ENCODE measurements at regions not wholly inside any gene's neighbourhood (a gene's known extent, or its start where the extent isn't known, plus 50 kb on each side); places are given as distances from the start of the nearest gene placed in this dataset.
"Not testable (repeated sequence)": the region's sequence is repeated elsewhere in the genome, so short reads cannot be mapped to it uniquely, and the experiment has no call there.

DNA sequence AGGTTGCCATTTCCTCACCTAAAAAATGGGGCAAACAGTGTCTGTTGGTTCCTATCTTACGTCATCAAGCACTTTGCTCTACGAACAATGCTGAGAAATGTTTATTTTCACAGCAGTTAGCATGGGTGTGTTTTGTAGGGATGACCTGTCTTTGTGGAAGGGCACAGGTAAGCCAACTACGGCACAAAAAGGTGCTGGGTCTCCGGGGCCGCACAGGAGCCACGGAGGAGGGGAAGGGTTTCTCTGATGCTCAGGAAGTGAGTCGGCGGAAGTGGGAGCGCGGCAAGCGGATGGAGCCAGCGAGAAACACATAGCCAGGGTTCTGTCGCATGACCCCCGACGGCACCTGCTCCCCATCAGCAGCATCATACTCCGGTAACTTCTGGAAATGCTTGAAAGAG, 65.6 kb upstream of the TCL1B start:
- Mint-ChIP-seq H3K27me3 (ENCODE audit: unreplicated experiment) (peaks cover 7% of the 10 kb centered on the region), H3K9me3 (ENCODE audit: unreplicated experiment) (peaks cover 1% of the 10 kb centered on the region), H3K4me1 (ENCODE audit: low read depth, unreplicated experiment) (peaks cover 1% of the 10 kb centered on the region), H3K27ac (ENCODE audit: unreplicated experiment) (no peak overlapping the region), H3K4me3 (ENCODE audit: unreplicated experiment) (no peak overlapping the region), H3K36me3 (ENCODE audit: unreplicated experiment) (no peaks in the 10 kb centered on the region)
- TF ChIP-seq, protein P1, sequence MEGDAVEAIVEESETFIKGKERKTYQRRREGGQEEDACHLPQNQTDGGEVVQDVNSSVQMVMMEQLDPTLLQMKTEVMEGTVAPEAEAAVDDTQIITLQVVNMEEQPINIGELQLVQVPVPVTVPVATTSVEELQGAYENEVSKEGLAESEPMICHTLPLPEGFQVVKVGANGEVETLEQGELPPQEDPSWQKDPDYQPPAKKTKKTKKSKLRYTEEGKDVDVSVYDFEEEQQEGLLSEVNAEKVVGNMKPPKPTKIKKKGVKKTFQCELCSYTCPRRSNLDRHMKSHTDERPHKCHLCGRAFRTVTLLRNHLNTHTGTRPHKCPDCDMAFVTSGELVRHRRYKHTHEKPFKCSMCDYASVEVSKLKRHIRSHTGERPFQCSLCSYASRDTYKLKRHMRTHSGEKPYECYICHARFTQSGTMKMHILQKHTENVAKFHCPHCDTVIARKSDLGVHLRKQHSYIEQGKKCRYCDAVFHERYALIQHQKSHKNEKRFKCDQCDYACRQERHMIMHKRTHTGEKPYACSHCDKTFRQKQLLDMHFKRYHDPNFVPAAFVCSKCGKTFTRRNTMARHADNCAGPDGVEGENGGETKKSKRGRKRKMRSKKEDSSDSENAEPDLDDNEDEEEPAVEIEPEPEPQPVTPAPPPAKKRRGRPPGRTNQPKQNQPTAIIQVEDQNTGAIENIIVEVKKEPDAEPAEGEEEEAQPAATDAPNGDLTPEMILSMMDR (IDR thresholded peaks at IDR 0.05; ENCODE audit: partially characterized antibody, unreplicated experiment), result no peak
- no peak for DNase-seq

DNA sequence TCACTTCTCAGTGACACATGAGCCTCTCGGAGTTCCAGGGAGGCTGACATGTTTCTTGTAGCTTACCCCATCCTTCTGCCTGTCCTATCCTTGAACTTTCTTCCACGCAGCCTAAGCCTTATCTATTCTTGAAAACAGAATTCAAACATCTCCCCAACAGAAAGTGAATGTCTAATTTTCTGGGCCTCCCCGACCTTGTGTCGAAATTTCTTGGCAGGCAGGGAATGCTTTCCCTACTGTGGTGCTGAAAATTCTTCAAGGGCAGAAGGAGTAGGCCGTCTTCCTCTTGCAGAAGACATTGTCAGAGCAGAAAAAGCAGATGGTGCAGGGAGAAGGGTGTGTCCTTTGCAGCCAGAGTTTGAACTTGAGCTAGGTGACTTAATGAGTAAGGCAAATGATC, 63.0 kb upstream of the TCL1B start:
- Mint-ChIP-seq H3K4me3 (ENCODE audit: unreplicated experiment) (no peak overlapping the region), H3K9me3 (ENCODE audit: unreplicated experiment) (peaks cover 1% of the 10 kb centered on the region), H3K27me3 (ENCODE audit: unreplicated experiment) (peaks cover 7% of the 10 kb centered on the region), H3K4me1 (ENCODE audit: low read depth, unreplicated experiment) (peaks cover 1% of the 10 kb centered on the region), H3K36me3 (ENCODE audit: unreplicated experiment) (no peaks in the 10 kb centered on the region), H3K27ac (ENCODE audit: unreplicated experiment) (no peak overlapping the region)
- TF ChIP-seq, protein P1 (IDR thresholded peaks at IDR 0.05; ENCODE audit: partially characterized antibody, unreplicated experiment), result no peak
- DNase-seq, result no peak

DNA sequence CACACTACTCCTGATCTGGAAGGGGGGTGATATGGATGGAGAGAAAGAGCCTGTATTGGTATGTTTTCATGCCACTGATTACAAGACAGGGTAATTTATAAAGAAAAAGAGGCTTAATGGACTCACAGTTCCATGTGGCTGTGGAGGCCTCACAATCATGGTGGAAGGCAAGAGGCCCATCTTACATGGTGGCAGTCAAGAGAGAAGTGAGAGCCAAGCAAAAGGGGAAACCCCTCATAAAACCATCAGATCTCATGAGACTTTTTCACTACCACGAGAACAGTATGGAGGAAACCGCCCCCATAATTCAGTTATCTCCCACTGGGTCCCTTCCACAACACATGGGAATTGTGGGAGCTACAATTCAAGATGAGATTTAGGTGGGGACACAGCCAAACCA, 60.5 kb upstream of the TCL1B start:
- H3K36me3 Mint-ChIP-seq (ENCODE audit: unreplicated experiment); H3K27ac Mint-ChIP-seq (ENCODE audit: unreplicated experiment); H3K27me3 Mint-ChIP-seq (ENCODE audit: unreplicated experiment); H3K4me3 Mint-ChIP-seq (ENCODE audit: unreplicated experiment); DNase-seq; H3K4me1 Mint-ChIP-seq (ENCODE audit: low read depth, unreplicated experiment); H3K9me3 Mint-ChIP-seq (ENCODE audit: unreplicated experiment): not testable (repeated sequence)

DNA sequence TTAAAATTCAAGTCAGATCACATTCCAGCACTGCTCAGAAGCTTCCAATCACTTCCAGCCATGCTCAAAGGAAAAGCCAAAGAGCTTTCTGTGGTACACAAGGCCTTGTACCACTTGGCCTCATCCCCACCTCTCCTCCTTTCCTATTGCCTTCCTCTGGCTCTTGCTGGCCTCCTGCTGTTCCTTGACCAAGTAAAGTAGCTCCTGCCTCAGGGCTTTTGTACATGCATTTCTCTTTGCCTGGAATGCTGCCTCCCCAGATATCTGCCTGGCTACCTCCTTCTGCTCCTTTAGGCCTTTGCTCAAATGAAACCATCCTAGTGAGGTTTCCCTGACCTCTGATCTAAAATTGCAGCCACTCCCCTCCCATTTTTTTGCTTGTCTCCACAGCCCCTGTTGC, 51.2 kb upstream of the TCL1B start:
- Mint-ChIP-seq H3K4me1 (ENCODE audit: low read depth, unreplicated experiment) (no peaks in the 10 kb centered on the region), H3K27me3 (ENCODE audit: unreplicated experiment) (peaks cover 10% of the 10 kb centered on the region), H3K36me3 (ENCODE audit: unreplicated experiment) (peaks cover 1% of the 10 kb centered on the region), H3K4me3 (ENCODE audit: unreplicated experiment) (no peak overlapping the region), H3K27ac (ENCODE audit: unreplicated experiment) (no peak overlapping the region), H3K9me3 (ENCODE audit: unreplicated experiment) (peaks cover 9% of the 10 kb centered on the region)
- no peak for DNase-seq
- TF ChIP-seq, protein P1 (IDR thresholded peaks at IDR 0.05; ENCODE audit: partially characterized antibody, unreplicated experiment), result no peak

All from glutamatergic neuron (in vitro differentiated cells).